CD4-positive, alpha-beta T cell treated with Interleukin-15 for 1 hour (primary cell): ENCODE measurements at regions not wholly inside any gene's neighbourhood (a gene's known extent, or its start where the extent isn't known, plus 50 kb on each side); places are given as distances from the start of the nearest gene placed in this dataset.
"Not testable (repeated sequence)": the region's sequence is repeated elsewhere in the genome, so short reads cannot be mapped to it uniquely, and the experiment has no call there.

Source experiments
- DNase-seq: peaks from one replicate; pipeline ENCODE4 v3.0.0-alpha.2; 2020

DNA sequence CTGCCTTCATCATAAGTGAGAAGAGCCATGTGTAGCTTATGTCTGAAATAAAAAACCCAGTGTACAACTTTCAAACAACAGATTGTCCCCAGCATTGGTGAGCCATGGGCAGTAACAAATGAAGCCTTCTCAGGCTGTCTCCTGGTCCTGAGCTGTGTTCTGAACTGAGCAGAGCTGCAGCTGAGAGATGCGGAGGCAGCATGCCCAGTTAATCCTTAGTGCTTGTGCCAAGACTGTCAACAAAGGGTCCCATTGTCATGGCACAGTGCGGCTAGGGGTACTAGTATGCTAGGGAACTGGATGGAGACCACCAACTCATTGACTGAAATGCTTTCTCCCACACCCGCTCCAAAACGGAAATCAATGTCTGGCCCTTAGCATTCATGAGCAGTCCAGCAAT, 154.3 kb downstream of the RMST start:
- no peak for DNase-seq

DNA sequence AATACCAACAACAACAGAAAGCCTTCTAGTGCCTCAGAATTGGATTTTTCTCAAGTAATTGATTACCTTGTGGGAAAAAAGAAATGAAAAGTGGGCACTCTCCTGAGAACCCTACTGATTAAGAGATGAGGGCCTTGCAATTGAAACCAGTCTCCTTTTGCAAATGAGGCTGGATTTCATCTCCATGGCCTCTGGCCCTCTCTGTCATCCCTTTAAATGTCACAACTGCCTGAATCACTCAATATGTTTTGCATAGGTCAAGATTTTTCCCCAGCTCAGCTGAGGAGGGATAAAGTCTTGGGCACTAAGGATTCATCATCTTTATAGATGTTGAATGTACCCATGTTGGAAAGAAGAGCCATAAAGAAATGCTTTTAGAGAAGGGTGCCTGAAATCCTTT, 166.4 kb downstream of the RMST start:
- DNase-seq: no peak

- DNase-seq: no peak
Observed at GRCh38 chr12:97629382-97629781, 166.8 kb downstream of the RMST start.

DNA sequence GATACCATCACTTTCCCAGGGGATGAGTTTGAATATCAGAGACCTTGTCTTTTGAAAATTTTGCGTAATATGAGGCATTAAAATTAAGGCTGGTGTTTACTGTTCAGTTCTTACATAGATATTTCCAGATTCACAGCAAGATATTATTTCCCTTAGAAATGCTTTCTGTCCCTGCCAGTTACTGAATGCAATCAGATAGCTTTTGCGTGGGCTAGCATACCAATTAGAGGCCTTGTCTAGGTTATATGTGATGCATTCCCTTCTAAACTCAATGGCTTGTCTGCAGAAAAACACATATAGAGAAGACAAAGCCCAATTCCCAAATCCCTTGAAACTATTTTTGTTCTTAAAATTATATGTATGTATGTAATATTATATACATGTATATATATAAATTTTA, 167.8 kb downstream of the RMST start:
- DNase-seq: no peak

- DNase-seq: no peak
Observed at GRCh38 chr12:97630875-97631274, 168.3 kb downstream of the RMST start.

- no peak for DNase-seq
Observed at GRCh38 chr12:97637770-97638169, 175.2 kb downstream of the RMST start.

- DNase-seq: no peak
Observed at GRCh38 chr12:97638739-97639138, 176.1 kb downstream of the RMST start.

GRCh38 chr12:97639702-97640101, 177.1 kb downstream of the RMST start:
- DNase-seq: no peak

DNA sequence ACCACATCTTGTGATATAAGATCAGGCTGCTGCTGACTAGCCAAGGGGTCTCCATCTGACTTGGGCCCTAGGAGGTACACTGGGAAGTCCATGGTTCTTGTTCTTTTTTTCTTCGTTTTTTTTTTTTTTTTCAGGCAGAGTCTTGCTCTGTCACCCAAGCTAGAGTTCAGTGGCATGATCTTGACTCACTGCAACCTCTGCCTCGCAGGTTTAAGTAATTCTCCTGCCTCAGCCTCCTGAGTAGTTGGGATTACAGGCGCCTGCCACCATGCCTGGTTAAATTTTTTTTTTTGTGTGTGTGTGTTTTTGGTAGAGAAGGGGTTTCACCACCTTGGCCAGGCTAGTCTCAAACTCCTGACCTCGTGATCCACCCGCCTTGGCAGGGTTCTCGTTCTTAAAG, 178.2 kb downstream of the RMST start:
- no peak for DNase-seq

DNA sequence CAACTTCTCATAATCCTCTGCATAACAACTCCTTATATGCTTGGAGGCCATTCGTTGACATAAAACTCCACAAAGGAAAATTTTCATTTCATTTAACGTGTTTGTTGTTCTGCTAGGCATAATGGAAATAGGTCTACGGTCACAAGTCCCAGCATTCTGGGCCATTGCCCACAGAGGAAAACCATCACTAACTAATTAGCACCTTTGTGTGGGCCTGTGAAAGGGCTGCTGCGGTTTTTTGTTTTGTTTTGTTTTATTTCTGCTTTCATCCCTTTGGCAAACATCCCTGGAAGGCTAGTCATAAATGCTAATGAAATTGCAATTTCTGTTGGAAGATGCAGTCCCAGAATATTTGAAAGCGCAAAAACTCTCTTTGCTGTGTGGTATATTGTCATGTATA, 180.3 kb downstream of the RMST start:
- DNase-seq: no peak

- no peak for DNase-seq
Observed at GRCh38 chr12:97643924-97644323, 181.3 kb downstream of the RMST start.

GRCh38 chr12:97645726-97646125, 183.1 kb downstream of the RMST start:
- no peak for DNase-seq

GRCh38 chr12:97647142-97647541, 184.5 kb downstream of the RMST start:
- no peak for DNase-seq

- DNase-seq: no peak
Observed at GRCh38 chr12:97650242-97650641, 187.6 kb downstream of the RMST start.

DNA sequence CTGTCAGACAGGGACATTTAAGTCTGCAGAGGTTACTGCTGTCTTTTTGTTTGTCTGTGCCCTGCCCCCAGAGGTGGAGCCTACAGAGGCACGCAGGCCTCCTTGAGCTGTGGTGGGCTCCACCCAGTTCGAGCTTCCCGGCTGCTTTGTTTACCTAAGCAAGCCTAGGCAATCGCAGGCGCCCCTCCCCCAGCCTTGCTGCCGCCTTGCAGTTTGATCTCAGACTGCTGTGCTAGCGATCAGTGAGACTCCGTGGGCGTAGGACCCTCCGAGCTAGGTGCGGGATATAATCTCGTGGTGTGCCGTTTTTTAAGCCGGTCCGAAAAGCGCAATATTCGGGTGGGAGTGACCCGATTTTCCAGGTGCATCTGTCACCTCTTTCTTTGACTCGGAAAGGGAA, 193.9 kb downstream of the RMST start:
- DNase-seq: not testable (repeated sequence)

DNA sequence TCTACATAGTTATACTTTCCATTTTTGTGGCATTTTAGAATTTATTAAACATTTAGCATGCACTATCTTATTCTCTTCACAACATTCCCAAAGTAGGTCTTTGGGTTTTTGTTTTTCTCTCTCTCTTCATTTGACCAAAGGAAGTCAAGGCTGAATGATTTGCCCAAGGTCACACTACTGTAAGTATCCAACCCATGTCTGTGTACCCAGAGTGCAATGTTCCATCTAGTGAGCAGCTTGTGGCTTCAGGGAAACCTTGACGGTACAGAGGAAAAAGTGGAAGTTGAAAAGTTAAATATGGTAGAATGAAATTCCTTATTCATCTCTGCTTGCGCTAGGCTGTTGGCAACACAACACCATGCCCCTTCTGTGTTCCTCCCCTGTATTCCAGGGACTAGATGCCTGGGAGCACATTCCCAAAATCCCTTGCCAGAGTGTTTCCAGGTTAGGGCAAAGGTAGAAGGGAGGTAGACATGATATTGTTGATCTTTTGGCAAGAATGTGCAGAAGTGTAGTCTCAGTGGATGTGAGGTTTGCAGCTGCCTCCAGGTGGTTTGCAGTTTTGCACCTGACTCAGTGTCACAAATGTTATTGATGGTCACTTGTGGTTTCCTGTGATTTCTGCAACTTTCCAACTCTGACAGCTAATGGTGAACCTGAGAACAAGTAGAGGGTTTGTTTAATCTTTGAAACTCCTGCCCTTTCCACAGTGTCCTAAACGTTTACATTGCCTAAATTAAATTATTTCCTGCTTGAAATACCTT, 196.7 kb downstream of the RMST start:
- DNase-seq: no peak

DNA sequence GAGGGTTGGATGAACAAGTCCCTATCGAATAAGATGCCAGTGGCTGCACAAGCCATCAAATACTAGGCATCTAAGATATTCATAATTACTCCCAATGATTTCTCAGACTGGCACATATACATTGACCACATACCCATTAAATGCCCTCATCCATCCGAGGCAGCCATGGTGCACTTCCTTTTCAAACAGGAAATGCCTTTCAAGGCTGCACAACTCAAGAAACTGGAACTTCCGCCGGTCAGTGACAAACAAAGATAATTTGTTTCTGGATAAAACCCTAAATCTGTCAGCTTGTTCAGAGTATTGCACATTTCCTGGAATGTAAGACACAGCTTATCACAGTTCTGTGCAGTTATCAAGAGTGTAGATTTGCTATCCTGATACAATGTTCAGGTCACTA, 203.7 kb downstream of the RMST start:
- DNase-seq: no peak

GRCh38 chr12:97672870-97673269, 210.3 kb downstream of the RMST start:
- no peak for DNase-seq

DNA sequence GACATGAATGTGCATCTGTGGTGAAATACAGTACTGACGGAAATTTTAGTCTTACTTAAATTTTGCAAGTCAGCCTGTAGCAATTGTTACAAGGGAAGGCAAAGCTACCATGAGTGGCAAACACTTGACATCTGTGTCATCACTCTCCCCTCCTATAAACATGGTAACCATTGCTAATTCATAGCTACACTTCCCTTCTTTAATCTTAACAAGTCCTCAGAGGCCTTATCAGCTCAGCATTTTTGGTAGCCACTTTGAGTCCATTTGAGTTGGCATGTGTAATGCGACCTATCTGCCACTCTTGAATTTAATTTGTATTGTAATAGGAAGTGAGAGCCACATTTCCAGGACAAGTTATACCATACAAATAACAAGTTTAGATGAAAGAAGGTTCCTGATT, 218.1 kb downstream of the RMST start:
- DNase-seq: no peak

GRCh38 chr12:97681612-97682504, 219.3 kb downstream of the RMST start:
- no peak for DNase-seq

DNA sequence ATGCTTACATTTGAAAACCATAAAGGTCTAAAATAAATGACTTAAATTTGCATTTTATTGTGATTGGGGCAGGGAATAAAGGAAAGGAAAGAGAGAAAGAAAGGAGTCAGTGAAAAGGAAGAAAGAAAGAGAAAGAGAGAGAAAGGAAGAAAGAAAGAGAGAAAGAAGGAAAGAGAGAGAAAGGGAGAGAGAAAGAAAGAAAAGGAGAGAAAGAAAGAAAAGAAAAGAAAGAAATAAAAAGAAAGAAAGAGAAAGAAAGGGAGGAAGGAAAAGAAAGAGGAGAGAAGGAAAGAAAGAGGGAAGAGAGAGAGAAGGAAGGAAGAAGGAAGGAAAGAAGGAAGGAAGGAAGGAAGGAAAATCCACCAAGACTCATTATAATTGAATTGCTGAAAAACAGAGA, 222.8 kb downstream of the RMST start:
- DNase-seq: no peak

GRCh38 chr12:97701901-97702300, 239.3 kb downstream of the RMST start:
- no peak for DNase-seq

DNA sequence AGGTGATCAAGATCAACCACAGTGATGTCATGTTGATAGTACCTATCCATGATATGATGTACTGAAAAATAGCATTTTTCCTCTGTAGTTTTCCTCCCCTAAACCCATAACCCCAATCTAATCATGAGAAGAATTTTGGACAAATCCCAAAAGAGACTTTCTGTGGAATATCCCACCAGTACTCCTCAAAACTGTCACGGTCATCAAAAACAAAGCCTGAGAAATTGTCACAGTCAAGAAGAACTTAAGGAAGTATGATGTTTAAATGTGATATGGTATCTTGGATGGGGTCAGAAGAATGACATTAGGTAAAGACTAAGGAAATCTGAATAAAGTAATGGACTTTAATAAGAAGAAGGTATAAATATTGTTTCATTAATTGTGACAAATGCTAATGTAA, 248.8 kb downstream of the RMST start:
- no peak for DNase-seq

DNA sequence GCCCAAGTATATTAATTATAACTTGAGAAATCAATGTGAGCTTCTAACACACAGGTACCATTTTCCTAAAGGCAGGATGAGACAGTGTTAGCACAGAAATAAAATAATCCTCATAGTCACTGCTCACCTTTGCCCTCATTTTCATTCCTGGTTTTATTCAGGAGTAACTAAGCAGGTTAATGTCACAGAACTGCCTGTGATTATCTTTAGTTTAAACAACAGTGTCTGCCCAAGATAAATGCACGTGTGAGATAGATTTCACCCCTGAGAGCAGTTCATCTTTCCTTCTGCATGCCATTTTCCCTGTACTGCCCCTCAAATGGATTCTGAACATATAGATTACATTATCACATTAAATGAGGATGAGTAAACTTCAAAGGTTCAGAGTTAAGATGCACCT, 250.7 kb downstream of the RMST start:
- DNase-seq: no peak
